GM18909 (cell line): ENCODE measurements at regions not wholly inside any gene's neighbourhood (a gene's known extent, or its start where the extent isn't known, plus 50 kb on each side); places are given as distances from the start of the nearest gene placed in this dataset.
A peak's percentile ranks its signal among the peaks of the same experiment; 100 is the strongest.
"Not testable (repeated sequence)": the region's sequence is repeated elsewhere in the genome, so short reads cannot be mapped to it uniquely, and the experiment has no call there.

Source experiments
- ATAC-seq: cut with Tn5 transposase; IDR thresholded peaks from one replicate; pipeline ENCODE4 v1.9.1; 2021; ENCODE audit warnings: mild to moderate bottlenecking; ENCODE audit not compliant: unreplicated experiment, poor library complexity

- ATAC-seq, result peak; percentile 53
These were observed 137.5 kb downstream of the KCNRG start for GRCh38 chr13:50152655-50153309.

DNA sequence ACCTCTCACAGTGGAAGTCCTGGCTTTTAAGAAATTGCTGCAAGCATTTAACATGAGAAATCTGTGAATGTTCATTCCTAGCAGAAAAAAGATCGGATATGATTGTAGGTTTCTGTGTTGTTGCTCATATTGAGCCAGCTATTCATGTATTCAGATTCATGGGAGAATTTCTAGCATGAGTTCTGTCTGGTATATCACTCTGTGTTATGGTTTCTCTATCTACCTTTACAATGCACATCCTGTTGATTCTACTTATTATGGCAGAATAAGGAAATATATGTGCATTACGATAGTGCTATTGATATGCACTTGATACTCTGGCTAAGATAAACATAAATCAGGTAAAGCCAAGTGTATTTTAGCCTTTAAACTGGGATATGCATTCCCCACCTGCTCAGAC lies 138.2 kb downstream of the KCNRG start:
- peak; percentile 6 for ATAC-seq

DNA sequence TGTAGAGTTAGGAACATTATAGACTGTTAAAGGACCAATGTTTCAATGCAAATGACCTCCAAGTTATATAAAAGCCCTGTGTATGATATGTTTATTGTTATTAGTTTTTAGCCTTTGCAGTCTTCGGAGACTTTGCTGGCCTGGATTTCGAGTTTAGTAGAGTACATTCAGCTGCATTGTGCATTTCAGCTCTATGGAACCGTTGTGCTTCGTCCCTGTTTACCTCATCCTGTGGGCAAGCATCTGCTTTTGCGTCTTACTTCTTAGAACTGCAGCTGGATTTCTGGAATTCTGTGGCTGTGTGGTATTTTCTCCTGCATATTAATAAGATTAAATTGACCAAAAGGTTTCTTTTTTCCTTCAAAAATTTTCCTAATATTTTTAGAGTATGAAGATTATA lies 138.6 kb downstream of the KCNRG start:
- ATAC-seq, result no peak

- ATAC-seq, result no peak
These were observed 139.5 kb downstream of the KCNRG start for GRCh38 chr13:50154697-50155096.

DNA sequence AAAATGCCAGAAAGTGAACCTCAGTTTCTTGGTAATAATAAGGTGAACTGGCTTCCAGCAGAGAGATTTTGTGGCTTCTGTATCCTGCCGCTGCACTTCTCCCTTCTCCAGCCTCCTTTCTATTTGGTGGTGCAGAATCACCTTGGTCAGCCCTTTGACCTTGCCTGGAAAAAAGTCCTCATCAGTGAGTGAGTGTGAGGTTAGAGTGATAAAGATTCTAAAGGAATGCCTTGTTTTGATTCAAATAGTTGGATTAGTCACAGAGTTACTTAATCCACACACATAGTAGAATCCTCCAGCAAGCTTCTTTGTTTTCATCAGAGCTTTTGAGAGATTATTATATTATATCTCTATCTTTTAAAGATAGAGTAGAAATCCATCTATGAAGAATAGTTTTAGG lies 140.9 kb downstream of the KCNRG start:
- ATAC-seq, result no peak

- ATAC-seq, result no peak
These were observed 141.4 kb downstream of the KCNRG start for GRCh38 chr13:50156561-50157127.

DNA sequence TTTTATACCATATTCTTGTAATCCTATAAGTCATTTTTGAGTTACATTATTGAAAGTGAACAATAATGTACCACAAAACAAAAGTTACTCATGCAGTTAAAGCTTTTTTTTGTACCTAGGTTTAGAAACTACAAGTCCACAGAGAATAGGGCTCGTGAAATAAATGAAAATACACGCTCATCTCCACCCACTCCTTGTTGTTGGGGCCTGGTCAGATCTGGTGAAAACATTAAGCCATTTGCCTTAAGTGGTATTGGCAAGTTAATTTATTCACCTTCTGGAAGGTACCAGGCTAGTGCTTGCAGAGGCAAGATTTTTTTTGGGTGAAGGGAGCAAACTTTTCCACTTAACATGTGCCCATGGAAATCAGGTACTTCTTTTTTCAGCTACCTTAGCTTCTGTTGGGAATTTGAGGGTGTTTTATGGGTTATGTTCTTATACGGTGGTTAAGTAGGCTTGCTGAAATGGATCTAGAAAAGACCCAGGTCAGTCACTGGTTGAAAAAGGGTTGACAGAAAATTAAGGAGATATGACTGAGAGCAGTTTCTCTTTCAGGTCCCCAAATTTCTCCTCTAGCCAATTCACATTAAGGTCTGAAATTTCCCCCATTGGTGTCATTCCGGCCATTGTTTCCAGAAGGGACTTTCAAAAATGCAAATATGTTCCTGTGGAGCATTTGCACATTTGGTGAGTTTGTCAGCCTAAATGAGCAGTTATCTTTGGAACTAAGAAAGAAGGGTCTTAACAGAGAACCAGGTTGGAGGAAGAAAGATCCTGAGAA lies 143.3 kb downstream of the KCNRG start:
- no peak for ATAC-seq

GRCh38 chr13:50159607-50160006 lies 144.4 kb downstream of the KCNRG start:
- ATAC-seq, result no peak

GRCh38 chr13:50161052-50161451 lies 145.8 kb downstream of the KCNRG start:
- no peak for ATAC-seq

DNA sequence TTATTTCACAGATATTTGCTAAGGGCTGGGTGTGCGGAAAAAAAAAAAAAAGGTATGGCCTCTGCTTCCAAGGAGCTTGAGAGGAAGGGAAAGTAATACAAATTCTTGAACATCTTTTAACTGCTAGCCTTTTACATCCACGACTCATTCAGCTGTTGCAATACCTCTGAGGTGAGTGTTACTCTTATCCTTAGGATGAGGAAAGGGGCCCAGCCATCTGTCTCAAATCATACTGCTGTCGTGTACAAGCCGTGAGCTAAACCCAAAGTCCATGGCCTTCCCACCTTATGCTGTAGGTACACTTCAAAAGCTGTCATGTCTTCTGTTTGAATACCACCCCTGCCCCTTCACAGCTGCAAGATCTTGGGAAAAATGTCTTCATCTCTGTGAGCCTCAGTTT lies 146.8 kb downstream of the KCNRG start:
- ATAC-seq, result no peak

DNA sequence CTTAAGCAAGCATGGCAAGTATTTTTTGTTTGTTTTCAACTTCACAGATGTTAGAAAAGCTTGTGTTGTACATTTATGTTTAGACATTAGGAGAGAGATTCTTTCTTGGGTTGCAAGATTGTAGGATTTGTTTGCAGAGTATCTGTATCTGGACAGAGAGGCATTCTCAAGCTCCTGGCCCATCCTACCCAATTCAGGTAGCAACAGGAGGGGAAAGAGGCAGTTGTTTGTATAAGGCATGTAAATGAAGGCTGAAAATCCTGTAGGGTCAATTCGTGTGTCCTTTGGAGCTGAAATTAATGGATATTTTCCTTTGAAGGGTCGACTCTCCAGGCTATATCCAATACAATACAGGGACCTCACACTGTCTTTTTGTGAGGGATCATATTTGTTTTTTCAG lies 147.3 kb downstream of the KCNRG start:
- no peak for ATAC-seq

GRCh38 chr13:50167224-50167947 lies 152.1 kb downstream of the KCNRG start:
- no peak for ATAC-seq

DNA sequence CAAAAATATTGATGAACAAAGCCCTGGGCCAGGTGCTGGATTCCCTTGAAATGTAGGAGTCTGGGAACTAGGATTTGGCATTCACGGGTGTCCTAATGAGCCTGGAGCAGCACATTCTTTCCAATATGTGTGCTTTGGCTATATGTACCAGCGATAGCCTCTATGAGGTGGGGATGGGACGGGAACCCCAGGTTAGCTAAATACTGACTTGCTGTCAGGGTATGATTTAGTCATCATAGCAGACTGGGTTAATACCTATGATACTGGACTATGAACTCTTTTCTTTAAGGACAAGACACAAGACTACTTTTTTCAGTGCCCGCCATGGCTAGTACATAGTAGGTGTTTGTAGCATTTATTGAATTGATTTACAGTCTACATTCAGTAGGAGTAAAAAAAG lies 152.7 kb downstream of the KCNRG start:
- ATAC-seq, result no peak

DNA sequence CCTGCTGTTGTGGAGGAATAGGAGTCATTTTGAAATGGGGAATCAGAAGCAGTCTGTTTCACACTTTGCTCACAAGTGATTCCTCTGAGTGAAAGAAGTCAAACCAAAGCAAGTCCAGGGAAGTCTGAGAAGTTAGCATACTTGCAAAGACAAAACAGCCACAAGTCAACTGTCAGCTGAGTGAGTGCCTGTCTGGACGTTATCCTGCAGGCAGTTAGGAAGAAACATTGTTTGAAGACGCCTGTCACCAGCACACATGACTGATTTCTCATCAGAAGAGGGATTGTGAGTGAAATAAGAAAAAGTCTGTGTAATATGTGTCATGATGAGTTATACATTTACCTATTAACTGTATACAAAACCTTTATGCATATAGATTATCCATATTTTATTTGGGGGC lies 153.5 kb downstream of the KCNRG start:
- ATAC-seq, result no peak

DNA sequence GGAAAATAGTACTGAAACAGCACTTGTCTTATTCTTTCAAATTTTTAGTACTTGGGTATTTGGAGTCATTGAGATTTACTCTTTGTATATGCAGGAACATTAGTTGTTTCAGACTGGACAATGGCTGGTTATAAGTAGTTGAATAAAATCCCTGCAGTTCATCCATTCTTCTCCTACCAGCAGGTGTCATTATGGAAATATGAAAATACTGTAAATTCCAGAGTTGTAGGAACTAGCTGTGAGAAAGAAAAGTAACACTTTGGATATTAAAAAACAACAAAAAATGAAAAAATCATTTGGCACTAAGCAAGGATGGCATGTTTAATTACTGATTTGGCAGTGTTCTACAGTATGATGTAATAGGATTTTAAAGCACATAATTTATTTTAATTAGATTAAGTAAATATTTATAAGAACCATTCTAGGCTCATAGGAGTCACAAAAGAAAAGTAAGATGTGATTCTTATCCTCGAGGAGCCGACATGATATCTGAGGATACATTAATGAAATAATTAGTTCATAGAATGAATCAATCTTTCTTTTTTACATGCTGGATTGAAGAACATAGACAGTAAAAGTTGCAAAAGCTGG lies 155.3 kb downstream of the KCNRG start:
- no peak for ATAC-seq

- no peak for ATAC-seq
These were observed 156.5 kb downstream of the KCNRG start for GRCh38 chr13:50171590-50172282.

GRCh38 chr13:50173045-50173444 lies 157.8 kb downstream of the KCNRG start:
- ATAC-seq, result not testable (repeated sequence)

GRCh38 chr13:50174630-50175029 lies 159.4 kb downstream of the KCNRG start:
- ATAC-seq, result no peak

DNA sequence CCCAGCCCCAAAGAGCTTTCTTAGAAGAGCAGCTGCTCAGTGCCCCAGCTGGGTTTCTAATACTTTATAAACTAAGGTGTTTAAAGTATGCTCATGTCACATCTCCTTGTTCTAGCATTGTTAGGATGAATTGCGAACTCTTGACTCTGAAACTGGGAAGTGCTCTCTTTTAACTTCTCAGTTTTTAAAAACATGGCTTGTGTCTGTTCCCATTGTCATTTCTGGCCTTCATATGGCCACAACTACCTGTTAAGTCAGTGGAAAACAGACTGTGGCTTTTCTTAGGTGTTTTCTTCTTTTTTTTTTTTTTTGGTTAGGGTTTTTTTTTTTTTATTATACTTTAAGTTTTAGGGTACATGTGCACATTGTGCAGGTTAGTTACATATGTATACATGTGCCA lies 164.7 kb downstream of the KCNRG start:
- no peak for ATAC-seq
